ENCODE measurements at regions not wholly inside any gene's neighbourhood (a gene's known extent, or its start where the extent isn't known, plus 50 kb on each side); places are given as distances from the start of the nearest gene placed in this dataset.

GRCh38 chr6:53744321-53744720 lies 50.5 kb upstream of the LRRC1 start:
- no peak for DNase-seq (ENCODE audit: low read depth)

GRCh38 chr6:53741034-53741823 lies 53.6 kb upstream of the LRRC1 start:
- no peak for DNase-seq (ENCODE audit: low read depth)

GRCh38 chr6:53737746-53738145 lies 57.1 kb upstream of the LRRC1 start:
- no peak for DNase-seq (ENCODE audit: low read depth)

- no peak for DNase-seq (ENCODE audit: low read depth)
Measured at GRCh38 chr6:53735896-53736295, 58.9 kb upstream of the LRRC1 start.

GRCh38 chr6:53734473-53735299 lies 60.1 kb upstream of the LRRC1 start:
- no peak for DNase-seq (ENCODE audit: low read depth)

GRCh38 chr6:53731866-53732636 lies 62.8 kb upstream of the LRRC1 start:
- no peak for DNase-seq (ENCODE audit: low read depth)

GRCh38 chr6:53730767-53731166 lies 64.0 kb upstream of the LRRC1 start:
- no peak for DNase-seq (ENCODE audit: low read depth)

GRCh38 chr6:53728570-53729194 lies 63.1 kb upstream of the KLHL31 start:
- peak; percentile 30 for DNase-seq (ENCODE audit: low read depth)

GRCh38 chr6:53727748-53728147 lies 62.2 kb upstream of the KLHL31 start:
- DNase-seq (ENCODE audit: low read depth), result no peak

- peak; percentile 61 for DNase-seq (ENCODE audit: low read depth)
Measured at GRCh38 chr6:53725791-53726575, 60.4 kb upstream of the KLHL31 start.

- DNase-seq (ENCODE audit: low read depth), result no peak
Measured at GRCh38 chr6:53724501-53724900, 58.9 kb upstream of the KLHL31 start.

- DNase-seq (ENCODE audit: low read depth), result no peak
Measured at GRCh38 chr6:53723331-53723730, 57.8 kb upstream of the KLHL31 start.

GRCh38 chr6:53721766-53722165 lies 56.2 kb upstream of the KLHL31 start:
- no peak for DNase-seq (ENCODE audit: low read depth)

- no peak for DNase-seq (ENCODE audit: low read depth)
Measured at GRCh38 chr6:53718597-53719460, 53.3 kb upstream of the KLHL31 start.

- DNase-seq (ENCODE audit: low read depth), result no peak
Measured at GRCh38 chr6:53717566-53717965, 52.0 kb upstream of the KLHL31 start.

GRCh38 chr6:53715434-53715833 lies 49.9 kb upstream of the KLHL31 start:
- DNase-seq (ENCODE audit: low read depth), result no peak
